HCT116 (cell line): ENCODE measurements at regions not wholly inside any gene's neighbourhood (a gene's known extent, or its start where the extent isn't known, plus 50 kb on each side); places are given as distances from the start of the nearest gene placed in this dataset.

Source experiments
- ATAC-seq: fragments of 200-7000 bp; cut with Tn5 transposase; 2 replicates; pipeline ENCODE4 v1.9.1; 2020; ENCODE audit warnings: mild to moderate bottlenecking, moderate library complexity
- BruUV-seq: library from RNA; stranded (reverse); fragments of 400-500 nt; replicated peaks from 2 replicates; lab custom pipeline; 2021; lab: Mats Ljungman, UMichigan
- CTCF ChIA-PET: fragments of 300-600 bp; sonication (Branson Sonifier 250); formaldehyde crosslinking; loops from one replicate; lab custom pipeline; 2021; ENCODE audit warnings: antibody characterized with exemption; lab: Charles Lee
- POLR2A ChIA-PET: fragments of 300-600, 350-600 bp; sonication (Branson Sonifier 250); formaldehyde crosslinking; loops from one replicate; lab custom pipeline; 2021; ENCODE audit warnings: antibody characterized with exemption; lab: Charles Lee
- RAD21 ChIA-PET, 2 experiments: fragments of 300-600 bp; sonication (Branson Sonifier 250); formaldehyde crosslinking; loops; one replicate each; lab custom pipeline; 2023; ENCODE audit warnings: low total read pairs in 2 of 2; ENCODE audit not compliant: uncharacterized antibody in 2 of 2, unreplicated experiment in 2 of 2, low non-redundant PET in 1 of 2; lab: Charles Lee
- DNase-seq: peaks from one replicate; pipeline ENCODE4 v3.0.0-alpha.2; 2010; ENCODE audit warnings: low read depth, low spot score
- H2AFZ ChIP-seq: fragments of 200-600 bp; shearing (Covaris generic), sonication (generic); 2 replicates; pipeline ENCODE4 v1.6.1; 2017; ENCODE audit warnings: low read depth, mixed run types, mixed read lengths, antibody characterized with exemption, low read length; ENCODE audit not compliant: poor library complexity, severe bottlenecking
- H3K27ac ChIP-seq: 2 replicates; pipeline ENCODE4 v1.5.1; 2012; ENCODE audit warnings: low read depth, low read length
- H3K27me3 ChIP-seq: fragments of 200-600 bp; sonication (generic); 2 replicates; pipeline ENCODE4 v1.6.1; 2016; ENCODE audit warnings: mixed run types, low read length, mixed read lengths; ENCODE audit not compliant: insufficient read depth
- H3K36me3 ChIP-seq, 2 experiments: fragments of 200-500 bp in 1 of 2; fragments of 200-600 bp in 1 of 2; sonication (Bioruptor generic) in 1 of 2; sonication (generic) in 1 of 2; 2 replicates each; pipeline versions ENCODE4 v1.5.1 to v1.6.1; 2014 to 2016; ENCODE audit warnings: low read length in 2 of 2, inconsistent platforms in 1 of 2, mixed read lengths in 1 of 2, mixed run types in 1 of 2; ENCODE audit not compliant: insufficient read depth in 2 of 2, control insufficient read depth in 1 of 2
- H3K4me1 ChIP-seq, 2 experiments: fragments of 200-600 bp in 1 of 2; sonication (generic) in 1 of 2; 2 replicates each; pipeline versions ENCODE4 v1.5.1 to v1.6.1; 2012 to 2017; ENCODE audit warnings: low read length in 2 of 2, inconsistent platforms in 1 of 2, mild to moderate bottlenecking in 1 of 2, mixed read lengths in 1 of 2, mixed run types in 1 of 2, moderate library complexity in 1 of 2; ENCODE audit not compliant: insufficient read depth in 2 of 2, control insufficient read depth in 1 of 2
- H3K4me2 ChIP-seq: fragments of 200-600 bp; sonication (generic); 2 replicates; pipeline ENCODE4 v1.6.1; 2017; ENCODE audit warnings: mixed run types, low read length, mixed read lengths
- H3K4me3 ChIP-seq, 2 experiments: fragments of 200-600 bp in 1 of 2; sonication (generic) in 1 of 2; replicated peaks in 1 of 2; 2 replicates each; pipeline ENCODE4 v1.5.1; 2011 to 2016; ENCODE audit warnings: low read length in 2 of 2, control low read depth in 1 of 2, low read depth in 1 of 2, mild to moderate bottlenecking in 1 of 2, mixed read lengths in 1 of 2, mixed run types in 1 of 2
- H3K79me2 ChIP-seq: fragments of 200-600 bp; sonication (generic); 2 replicates; pipeline ENCODE4 v1.6.1; 2017; ENCODE audit warnings: mild to moderate bottlenecking, mixed run types, low read length, moderate library complexity, mixed read lengths; ENCODE audit not compliant: insufficient read depth
- H3K9ac ChIP-seq: fragments of 200-600 bp; sonication (generic); 2 replicates; pipeline ENCODE4 v1.6.1; 2016; ENCODE audit warnings: low read length, mixed read lengths
- H3K9me2 ChIP-seq: fragments of 200-600 bp; sonication (generic), shearing (Covaris generic); 2 replicates; pipeline ENCODE4 v1.6.1; 2017; ENCODE audit warnings: mixed run types, mild to moderate bottlenecking, moderate library complexity; ENCODE audit not compliant: insufficient read depth
- H3K9me3 ChIP-seq, 2 experiments: fragments of 200-500 bp in 1 of 2; fragments of 200-600 bp in 1 of 2; sonication (Bioruptor generic) in 1 of 2; sonication (generic) in 1 of 2; 2 replicates each; pipeline ENCODE4 v1.6.1; 2014 to 2017; ENCODE audit warnings: low read length in 2 of 2, mixed read lengths in 2 of 2, inconsistent platforms in 1 of 2, low read depth in 1 of 2, mild to moderate bottlenecking in 1 of 2, mixed run types in 1 of 2, moderate library complexity in 1 of 2; ENCODE audit not compliant: control insufficient read depth in 1 of 2, insufficient read depth in 1 of 2
- H4K20me1 ChIP-seq: fragments of 200-600 bp; sonication (generic), shearing (Covaris generic); 2 replicates; pipeline ENCODE4 v1.6.1; 2017; ENCODE audit warnings: mixed run types, mild to moderate bottlenecking, moderate library complexity; ENCODE audit not compliant: insufficient read depth
- CBX3 ChIP-seq: IDR thresholded peaks from 2 replicates; pipeline ENCODE4 v1.6.1; 2012; ENCODE audit warnings: low read depth
- CEBPB ChIP-seq: IDR thresholded peaks from 2 replicates; pipeline ENCODE4 v1.6.1; 2012; ENCODE audit warnings: low read depth
- ELF1 ChIP-seq: IDR thresholded peaks from 2 replicates; pipeline ENCODE4 v1.6.1; 2012; ENCODE audit warnings: low read depth, borderline replicate concordance
- EZH2 ChIP-seq: fragments of 200-600 bp; sonication (generic); IDR thresholded peaks from 2 replicates; pipeline ENCODE4 v1.6.1; 2017; ENCODE audit warnings: antibody characterized with exemption, mixed run types
- EZH2phosphoT487 ChIP-seq: fragments of 200-600 bp; IDR thresholded peaks from 2 replicates; pipeline ENCODE4 v1.6.1; 2018; ENCODE audit warnings: antibody characterized with exemption, borderline replicate concordance
- JUND ChIP-seq: IDR thresholded peaks from 2 replicates; pipeline ENCODE4 v1.6.1; 2012
- MAX ChIP-seq: IDR thresholded peaks from 2 replicates; pipeline ENCODE4 v1.6.1; 2012
- POLR2A ChIP-seq: IDR thresholded peaks from 2 replicates; pipeline ENCODE4 v1.7.0; 2011; ENCODE audit warnings: borderline replicate concordance; ENCODE audit not compliant: insufficient read depth, insufficient read length; ENCODE audit errors: extremely low read depth
- POLR2AphosphoS5 ChIP-seq: IDR thresholded peaks from 2 replicates; pipeline ENCODE4 v1.6.1; 2011; ENCODE audit warnings: mild to moderate bottlenecking, low read depth, low read length, moderate library complexity
- RAD21 ChIP-seq: IDR thresholded peaks from 2 replicates; pipeline ENCODE4 v1.6.1; 2012; ENCODE audit warnings: low read depth, mild to moderate bottlenecking
- REST ChIP-seq: IDR thresholded peaks from 2 replicates; pipeline ENCODE4 v1.6.1; 2012; ENCODE audit warnings: low read depth
- SIN3A ChIP-seq: IDR thresholded peaks from 2 replicates; pipeline ENCODE4 v1.6.1; 2012; ENCODE audit warnings: low read depth
- SP1 ChIP-seq: IDR thresholded peaks from 2 replicates; pipeline ENCODE4 v1.6.1; 2012; ENCODE audit warnings: low read depth
- SRF ChIP-seq: IDR thresholded peaks from 2 replicates; pipeline ENCODE4 v1.6.1; 2012; ENCODE audit warnings: low read depth
- TCF7L2 ChIP-seq: IDR thresholded peaks from 2 replicates; pipeline ENCODE4 v1.7.0; 2011; ENCODE audit warnings: borderline replicate concordance, inconsistent platforms; ENCODE audit not compliant: insufficient read depth, insufficient read length; ENCODE audit errors: extremely low read depth
- ZBTB33 ChIP-seq: IDR thresholded peaks from 2 replicates; pipeline ENCODE4 v1.6.1; 2011; ENCODE audit warnings: mild to moderate bottlenecking, low read length, moderate library complexity; ENCODE audit not compliant: insufficient replicate concordance; ENCODE audit errors: extremely low read depth
- ZFX ChIP-seq: fragments of 450-650 bp; IDR thresholded peaks from 2 replicates; pipeline ENCODE4 v1.6.1; 2017
- ZNF274 ChIP-seq: fragments of 200-500 bp; sonication (Bioruptor generic); IDR thresholded peaks from 2 replicates; pipeline ENCODE4 v1.6.1; 2014; ENCODE audit warnings: mild to moderate bottlenecking, low read depth, low read length, inconsistent platforms
- intact Hi-C: fragments of 100-400 bp; cut with micrococcal nuclease; formaldehyde crosslinking; loops from 2 replicates; pipeline ENCODE4 v1.10.0; 2022
- TF ChIP-seq, protein P1 (sequence below), 3 experiments: fragments of 200-600 bp in 1 of 3; sonication (generic) in 1 of 3; IDR thresholded peaks in 2 of 3; conservative IDR thresholded peaks in 1 of 3; 2 replicates each; pipeline ENCODE4 v1.5.1; 2012 to 2017; ENCODE audit warnings: low read depth in 2 of 3, low read length in 2 of 3, antibody characterized with exemption in 1 of 3, borderline replicate concordance in 1 of 3, control low read depth in 1 of 3, mild to moderate bottlenecking in 1 of 3, mixed read lengths in 1 of 3, mixed run types in 1 of 3, moderate library complexity in 1 of 3; ENCODE audit not compliant: insufficient read depth in 1 of 3
- TF ChIP-seq, protein P2 (sequence below): IDR thresholded peaks from 2 replicates; pipeline ENCODE4 v1.6.1; 2012

DNA sequence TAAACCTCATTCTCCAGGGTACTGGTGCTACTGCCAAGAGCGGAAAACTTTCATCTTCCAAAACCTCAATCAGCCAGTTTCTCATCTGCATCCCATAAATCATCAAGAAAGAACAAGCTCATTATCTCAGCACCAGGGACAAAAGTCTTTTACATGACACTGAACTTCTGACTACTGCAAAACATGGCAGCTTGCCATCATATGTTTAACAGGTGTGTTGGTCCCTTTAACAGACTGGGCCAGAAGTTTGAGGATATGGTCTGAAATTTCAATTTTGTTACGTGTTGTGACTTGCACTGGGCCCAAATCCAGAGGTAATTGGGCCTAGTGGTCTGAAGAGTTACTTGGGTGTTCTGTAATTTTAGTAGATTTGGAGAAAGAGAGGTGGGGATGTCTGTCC lies 305.4 kb upstream of the SEL1L start:
- POLR2A ChIA-PET, result no interaction called here
- Histone ChIP-seq H3K9ac (no peak overlapping the region), H3K36me3 (no peaks in the 10 kb centered on the region), H4K20me1 (no peaks in the 10 kb centered on the region)
- BruUV-seq, result no TSS peak
- RAD21 ChIA-PET, result no interaction called here
- TF ChIP-seq, protein P1, sequence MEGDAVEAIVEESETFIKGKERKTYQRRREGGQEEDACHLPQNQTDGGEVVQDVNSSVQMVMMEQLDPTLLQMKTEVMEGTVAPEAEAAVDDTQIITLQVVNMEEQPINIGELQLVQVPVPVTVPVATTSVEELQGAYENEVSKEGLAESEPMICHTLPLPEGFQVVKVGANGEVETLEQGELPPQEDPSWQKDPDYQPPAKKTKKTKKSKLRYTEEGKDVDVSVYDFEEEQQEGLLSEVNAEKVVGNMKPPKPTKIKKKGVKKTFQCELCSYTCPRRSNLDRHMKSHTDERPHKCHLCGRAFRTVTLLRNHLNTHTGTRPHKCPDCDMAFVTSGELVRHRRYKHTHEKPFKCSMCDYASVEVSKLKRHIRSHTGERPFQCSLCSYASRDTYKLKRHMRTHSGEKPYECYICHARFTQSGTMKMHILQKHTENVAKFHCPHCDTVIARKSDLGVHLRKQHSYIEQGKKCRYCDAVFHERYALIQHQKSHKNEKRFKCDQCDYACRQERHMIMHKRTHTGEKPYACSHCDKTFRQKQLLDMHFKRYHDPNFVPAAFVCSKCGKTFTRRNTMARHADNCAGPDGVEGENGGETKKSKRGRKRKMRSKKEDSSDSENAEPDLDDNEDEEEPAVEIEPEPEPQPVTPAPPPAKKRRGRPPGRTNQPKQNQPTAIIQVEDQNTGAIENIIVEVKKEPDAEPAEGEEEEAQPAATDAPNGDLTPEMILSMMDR (IDR thresholded peaks at IDR 0.05 in 2 of 3, conservative IDR thresholded peaks at IDR 0.05 in 1 of 3; ENCODE audit: borderline replicate concordance in 1 of 3, insufficient read depth in 1 of 3, low read depth in 2 of 3, low read length in 2 of 3), result no peak
- TF ChIP-seq JUND, result no peak
- TF ChIP-seq EZH2phosphoT487, result no peak
- TF ChIP-seq EZH2, result no peak
- TF ChIP-seq CEBPB, result no peak
- no peak for TF ChIP-seq POLR2A
- no peak for TF ChIP-seq RAD21
- TF ChIP-seq SRF, result no peak
- no peak for TF ChIP-seq SIN3A
- TF ChIP-seq ZBTB33, result no peak
- no peak for TF ChIP-seq REST
- no peak for TF ChIP-seq MAX
- TF ChIP-seq POLR2AphosphoS5, result no peak
- no peak for TF ChIP-seq ZNF274
- TF ChIP-seq SP1, result no peak
- no peak for TF ChIP-seq TCF7L2
- TF ChIP-seq CBX3, result no peak
- TF ChIP-seq, protein P2, sequence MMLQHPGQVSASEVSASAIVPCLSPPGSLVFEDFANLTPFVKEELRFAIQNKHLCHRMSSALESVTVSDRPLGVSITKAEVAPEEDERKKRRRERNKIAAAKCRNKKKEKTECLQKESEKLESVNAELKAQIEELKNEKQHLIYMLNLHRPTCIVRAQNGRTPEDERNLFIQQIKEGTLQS, result no peak
- TF ChIP-seq ZFX, result no peak
- no peak for TF ChIP-seq ELF1
- TF ChIP-seq, all 23 proteins: peak for 0
- intact Hi-C loops, result no loop called here
- DNase-seq, result no peak
- Histone ChIP-seq H3K9me3 (peaks cover 0 to 3% of the 10 kb centered on the region in 2 experiments; a peak in 2 of 4 replicates), H3K9me2 (no peaks in the 10 kb centered on the region), H3K27me3 (no peaks in the 10 kb centered on the region), H3K27ac (no peak overlapping the region), H3K4me3 (no peak overlapping the region), H3K79me2 (no peaks in the 10 kb centered on the region), H2AFZ (no peak overlapping the region), H3K4me1 (no peaks in the 10 kb centered on the region), H3K4me2 (no peak overlapping the region)
- CTCF ChIA-PET, result no interaction called here
- ATAC-seq, result no peak
